Thymus (tissue), 11 donors: ENCODE measurements at regions not wholly inside any gene's neighbourhood (a gene's known extent, or its start where the extent isn't known, plus 50 kb on each side); places are given as distances from the start of the nearest gene placed in this dataset.

ENCODE experiments used
- DNase-seq, 9 donors: peaks; one replicate each; pipeline ENCODE4 v3.0.0-alpha.2; 2013; ENCODE audit warnings: low spot score in 9 of 9, low read depth in 6 of 9, missing footprints in 1 of 9
- H3K27ac ChIP-seq, 2 donors: one replicate each; pipeline ENCODE4 v1.5.1; 2013; ENCODE audit warnings: control low read depth in 1 of 2, low read depth in 1 of 2, low read length in 1 of 2, mild to moderate bottlenecking in 1 of 2, moderate library complexity in 1 of 2
- H3K27me3 ChIP-seq, 2 donors: one replicate each; pipeline ENCODE4 v1.5.1; 2013; ENCODE audit warnings: low read length in 1 of 2; ENCODE audit not compliant: control insufficient read depth in 2 of 2, insufficient read depth in 1 of 2
- H3K36me3 ChIP-seq, 2 donors: one replicate each; pipeline ENCODE4 v1.5.1; 2013; ENCODE audit warnings: low read length in 1 of 2, mild to moderate bottlenecking in 1 of 2, moderate library complexity in 1 of 2; ENCODE audit not compliant: control insufficient read depth in 2 of 2, insufficient read depth in 2 of 2
- H3K4me1 ChIP-seq, 2 donors: one replicate each; pipeline ENCODE4 v1.5.1; 2013; ENCODE audit warnings: low read length in 2 of 2; ENCODE audit not compliant: control insufficient read depth in 2 of 2, insufficient read depth in 2 of 2
- H3K4me3 ChIP-seq, 2 donors: one replicate each; pipeline ENCODE4 v1.5.1; 2013; ENCODE audit warnings: low read length in 2 of 2, control low read depth in 1 of 2, mild to moderate bottlenecking in 1 of 2
- H3K9me3 ChIP-seq, 2 donors: one replicate each; pipeline ENCODE4 v1.5.1; 2013; ENCODE audit warnings: low read length in 1 of 2, mild to moderate bottlenecking in 1 of 2; ENCODE audit not compliant: control insufficient read depth in 2 of 2, insufficient read depth in 1 of 2
- WGBS: extraction: QIAGEN DNeasy Blood & Tissue Kit; methylation state at CpG from one replicate; pipeline ENCODE4 v1.1.7; 2013; 5-methylcytosine and 5-hydroxymethylcytosine counted together
- donor health status: healthy.

GRCh38 chr18:62453864-62454263 lies 69.0 kb upstream of the ZCCHC2 start:
- WGBS = 97% methylated on average over 3 of the region's 3 CpGs
- H3K4me1 ChIP-seq = no peaks in the 10 kb centered on the region
- no peak overlapping the region for H3K27ac ChIP-seq
- no peaks in the 10 kb centered on the region for H3K36me3 ChIP-seq
- no peaks in the 10 kb centered on the region for H3K27me3 ChIP-seq
- H3K9me3 ChIP-seq = no peaks in the 10 kb centered on the region
- no peak for DNase-seq
- no peak overlapping the region for H3K4me3 ChIP-seq

DNA sequence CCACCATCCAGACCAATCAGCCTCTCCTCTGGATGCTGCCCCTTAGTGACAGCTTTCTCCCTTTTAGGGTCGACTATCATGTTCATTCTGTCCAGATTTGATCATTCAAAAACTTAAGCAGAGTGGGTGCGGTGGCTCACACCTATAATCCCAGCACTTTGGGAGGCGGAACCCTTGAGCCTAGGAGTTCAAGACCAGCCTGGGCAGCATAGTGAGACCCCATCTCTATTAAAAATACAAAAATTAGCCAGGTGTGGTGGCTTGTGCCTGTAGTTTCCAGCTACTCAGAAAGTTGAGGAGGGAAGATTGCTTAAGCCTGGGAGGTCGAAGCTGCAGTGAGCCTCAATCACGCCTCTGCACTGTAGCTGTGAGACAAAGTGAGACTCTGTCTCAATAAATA lies 68.3 kb upstream of the ZCCHC2 start:
- Histone ChIP-seq H3K4me1 (no peaks in the 10 kb centered on the region), H3K9me3 (no peaks in the 10 kb centered on the region)
- 95% methylated on average over 5 of the region's 5 CpGs for WGBS

GRCh38 chr18:62455222-62455621 lies 67.6 kb upstream of the ZCCHC2 start:
- Histone ChIP-seq H3K27me3 (no peaks in the 10 kb centered on the region), H3K27ac (no peak overlapping the region), H3K4me1 (no peaks in the 10 kb centered on the region), H3K36me3 (no peaks in the 10 kb centered on the region), H3K4me3 (no peak overlapping the region), H3K9me3 (no peaks in the 10 kb centered on the region)
- no peak for DNase-seq
- 85% methylated on average over 5 of the region's 5 CpGs for WGBS

More for the DNA sequence above, 68.3 kb upstream of the ZCCHC2 start:
- Histone ChIP-seq H3K4me3 (no peak overlapping the region), H3K27me3 (no peaks in the 10 kb centered on the region), H3K27ac (no peak overlapping the region), H3K36me3 (no peaks in the 10 kb centered on the region)
- DNase-seq = no peak

GRCh38 chr18:62457877-62458276 lies 64.9 kb upstream of the ZCCHC2 start:
- Histone ChIP-seq H3K4me1 (no peaks in the 10 kb centered on the region), H3K36me3 (no peaks in the 10 kb centered on the region), H3K9me3 (no peaks in the 10 kb centered on the region), H3K4me3 (no peak overlapping the region), H3K27ac (no peak overlapping the region), H3K27me3 (no peaks in the 10 kb centered on the region)
- WGBS = 94% methylated on average over 3 of the region's 3 CpGs
- DNase-seq = no peak

- H3K9me3 ChIP-seq = no peaks in the 10 kb centered on the region
- peak in 1 of 9 donors; percentile 18 for DNase-seq
- H3K4me1 ChIP-seq = no peaks in the 10 kb centered on the region
- H3K36me3 ChIP-seq = no peaks in the 10 kb centered on the region
- H3K27ac ChIP-seq = no peak overlapping the region
- H3K27me3 ChIP-seq = no peaks in the 10 kb centered on the region
- 88% methylated on average over 2 of the region's 2 CpGs for WGBS
- no peak overlapping the region for H3K4me3 ChIP-seq
These were observed 64.5 kb upstream of the ZCCHC2 start for GRCh38 chr18:62458346-62458745.

GRCh38 chr18:62458868-62459716 lies 63.7 kb upstream of the ZCCHC2 start:
- Histone ChIP-seq H3K4me1 (no peaks in the 10 kb centered on the region), H3K9me3 (no peaks in the 10 kb centered on the region), H3K27ac (peak overlapping the region in 1 of 2 donors; percentile 9), H3K36me3 (no peaks in the 10 kb centered on the region), H3K4me3 (no peak overlapping the region), H3K27me3 (no peaks in the 10 kb centered on the region)
- DNase-seq = no peak
- WGBS = 95% methylated on average over 12 of the region's 12 CpGs

DNA sequence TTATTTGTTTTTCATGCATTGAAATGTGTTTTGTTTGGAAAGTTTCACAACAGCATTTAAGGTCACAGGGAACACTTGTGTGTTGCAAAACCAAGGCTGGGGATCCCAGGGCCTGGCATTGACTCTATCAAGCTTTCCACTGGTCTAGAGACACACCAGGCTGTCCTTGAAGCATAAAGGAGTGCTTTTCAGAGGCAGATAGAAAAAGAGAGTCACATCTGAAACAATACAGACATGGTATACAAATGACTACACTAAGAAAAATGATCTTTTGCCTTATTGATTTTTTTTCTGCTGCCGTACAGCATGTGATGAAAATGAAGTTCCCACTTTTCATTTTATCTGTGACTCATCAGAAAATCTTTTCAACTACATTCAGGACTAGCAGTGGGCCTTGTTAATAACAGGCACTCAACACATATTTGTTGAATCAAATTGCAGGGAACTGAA lies 61.9 kb upstream of the ZCCHC2 start:
- H3K27me3 ChIP-seq = no peaks in the 10 kb centered on the region
- DNase-seq = no peak
- H3K27ac ChIP-seq = no peak overlapping the region
- H3K9me3 ChIP-seq = no peaks in the 10 kb centered on the region
- no peaks in the 10 kb centered on the region for H3K36me3 ChIP-seq
- no peaks in the 10 kb centered on the region for H3K4me1 ChIP-seq
- WGBS = 86% methylated on average over 1 of the region's 1 CpG
- no peak overlapping the region for H3K4me3 ChIP-seq

DNA sequence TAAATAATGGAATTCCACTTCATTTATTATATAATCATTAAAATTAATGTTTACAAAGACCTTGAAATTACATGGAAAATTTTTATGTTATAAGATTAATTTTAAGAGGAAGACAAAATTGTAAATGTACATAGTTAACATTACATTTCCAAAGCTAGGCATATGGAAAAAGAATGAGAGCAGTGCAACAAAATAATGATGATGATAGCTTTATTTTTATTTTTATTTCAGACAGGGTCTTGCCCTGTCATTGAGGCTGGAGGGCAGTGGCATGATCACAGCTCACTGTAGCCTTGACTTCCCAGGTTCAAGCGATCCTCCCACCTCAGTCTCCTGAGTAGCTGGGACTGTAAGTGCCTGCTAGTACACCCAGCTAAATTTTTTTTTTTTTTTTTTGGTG lies 61.2 kb upstream of the ZCCHC2 start:
- WGBS = 97% methylated on average over 1 of the region's 1 CpG

DNA sequence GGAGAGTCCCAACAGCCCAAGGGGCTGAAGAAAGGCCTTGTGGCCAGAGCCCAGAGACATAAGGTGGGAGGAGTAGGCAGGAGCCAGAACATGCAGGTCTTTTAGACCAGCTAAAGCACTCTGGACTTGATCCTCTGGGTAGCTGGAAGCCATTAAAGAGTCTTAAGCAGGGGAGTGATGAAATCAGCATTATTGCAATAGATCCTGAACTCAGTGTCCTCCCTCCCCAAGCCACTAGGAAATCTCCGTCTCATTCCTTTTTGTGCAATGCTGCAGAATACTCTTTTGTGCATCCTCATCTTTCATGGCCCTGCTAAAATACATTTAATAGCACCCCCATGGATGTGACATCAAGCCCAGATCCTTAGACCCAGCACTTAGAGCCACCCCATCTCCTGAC lies 58.6 kb upstream of the ZCCHC2 start:
- no peak for DNase-seq
- Histone ChIP-seq H3K9me3 (no peaks in the 10 kb centered on the region), H3K4me3 (no peak overlapping the region), H3K4me1 (no peaks in the 10 kb centered on the region), H3K27me3 (no peaks in the 10 kb centered on the region), H3K27ac (no peak overlapping the region), H3K36me3 (no peaks in the 10 kb centered on the region)
- 96% methylated on average over 1 of the region's 1 CpG for WGBS

More for the DNA sequence above, 61.2 kb upstream of the ZCCHC2 start:
- H3K4me3 ChIP-seq = no peak overlapping the region
- no peaks in the 10 kb centered on the region for H3K4me1 ChIP-seq
- no peak overlapping the region for H3K27ac ChIP-seq
- no peaks in the 10 kb centered on the region for H3K36me3 ChIP-seq
- no peaks in the 10 kb centered on the region for H3K9me3 ChIP-seq
- DNase-seq = no peak
- no peaks in the 10 kb centered on the region for H3K27me3 ChIP-seq
